ENCODE measurements at regions not wholly inside any gene's neighbourhood (a gene's known extent, or its start where the extent isn't known, plus 50 kb on each side); places are given as distances from the start of the nearest gene placed in this dataset.

GRCh38 chr20:39210341-39211036 lies 248.3 kb downstream of the DHX35 start:
- H3K9ac ChIP-seq (replicated peaks; ENCODE audit: extremely low read depth, insufficient read depth, low read length) = no peak overlapping the region
- no TSS peak for BruUV-seq (replicated peaks)
- ChIA-PET POLR2A (no interaction called here), CTCF (interaction anchor here (0.8 kb wide), 1 partner anchor 99 kb away, joined by 3 read pairs; no protein-coding TSS in a partner anchor)
- H3K4me2 ChIP-seq (ENCODE audit: insufficient read depth, low read length) = no peak overlapping the region
- no peaks in the 10 kb centered on the region for H3K9me1 ChIP-seq (replicated peaks; ENCODE audit: control insufficient read depth, extremely low read depth, insufficient read depth, low read length)
- no peaks in the 10 kb centered on the region for H3K9me3 ChIP-seq (replicated peaks; ENCODE audit: control insufficient read depth, insufficient read depth, low read length)
- DNase-seq (ENCODE audit: low read depth, low spot score) = no peak
- intact Hi-C loops (cut with micrococcal nuclease) (no loop called here), dilution Hi-C loops (cut with MboI; ENCODE audit: extremely low pct_ligation_motif_present, low sequenced_read_pairs) (no loop called here)
- H3K27me3 ChIP-seq (ENCODE audit: control insufficient read depth in 2 of 2, insufficient read depth in 2 of 2, low read length in 2 of 2) = no peaks in the 10 kb centered on the region
- no peak for TF ChIP-seq POLR2A (IDR thresholded peaks at IDR 0.05; ENCODE audit: low read depth, low read length)
- TF ChIP-seq FOS (IDR thresholded peaks at IDR 0.05; ENCODE audit: borderline replicate concordance, insufficient read depth, low read length) = no peak
- TF ChIP-seq GATA2 (IDR thresholded peaks at IDR 0.05; ENCODE audit: insufficient read depth, insufficient read length, low read depth, low read length) = no peak
- no peak for TF ChIP-seq CTCF (IDR thresholded peaks at IDR 0.05; ENCODE audit: extremely low read depth in 1 of 2, insufficient read depth in 1 of 2, low read depth in 1 of 2, low read length in 2 of 2)
- TF ChIP-seq MAX (IDR thresholded peaks at IDR 0.05; ENCODE audit: insufficient read depth, insufficient read length) = no peak
- no peak for TF ChIP-seq POLR2AphosphoS5 (IDR thresholded peaks at IDR 0.05; ENCODE audit: insufficient read depth, low read depth, low read length)
- no peak for TF ChIP-seq MYC (IDR thresholded peaks at IDR 0.05; ENCODE audit: low read depth, low read length)
- no peak for TF ChIP-seq JUN (IDR thresholded peaks at IDR 0.05; ENCODE audit: borderline replicate concordance, insufficient read depth, insufficient read length, low read depth)
- no peak for TF ChIP-seq EZH2 (IDR thresholded peaks at IDR 0.05; ENCODE audit: borderline replicate concordance, low read depth, low read length, severe bottlenecking)
- no peaks in the 10 kb centered on the region for H3K36me3 ChIP-seq (ENCODE audit: control insufficient read depth in 2 of 2, extremely low read depth in 1 of 2, insufficient read depth in 2 of 2, low read length in 2 of 2)
- H4K20me1 ChIP-seq (replicated peaks; ENCODE audit: control insufficient read depth, extremely low read depth, insufficient read depth, low read length) = no peaks in the 10 kb centered on the region
- H2AFZ ChIP-seq (ENCODE audit: low read depth, low read length) = no peak overlapping the region
- no peak overlapping the region for H3K4me3 ChIP-seq (replicated peaks in 1 of 3; ENCODE audit: insufficient read depth in 1 of 3, low read depth in 1 of 3, low read length in 3 of 3)
- no peaks in the 10 kb centered on the region for H3K79me2 ChIP-seq (ENCODE audit: control insufficient read depth, insufficient read depth, low read length)
- no peak overlapping the region for H3K27ac ChIP-seq (ENCODE audit: insufficient read depth, low read depth, low read length)
- no peaks in the 10 kb centered on the region for H3K4me1 ChIP-seq (ENCODE audit: control insufficient read depth, extremely low read depth, insufficient read depth, low read length)
- no peak for FAIRE-seq
